Neural crest cell (in vitro differentiated cells): ENCODE measurements at regions not wholly inside any gene's neighbourhood (a gene's known extent, or its start where the extent isn't known, plus 50 kb on each side); places are given as distances from the start of the nearest gene placed in this dataset.

Source experiments
- DNase-seq: peaks from one replicate; pipeline ENCODE4 v3.0.0; 2021; ENCODE audit warnings: low read depth, mixed read lengths, low spot score
- H3K27ac Mint-ChIP-seq: one replicate; pipeline ENCODE4 v1.8.0; 2021; ENCODE audit warnings: mild to moderate bottlenecking, mixed read lengths; ENCODE audit not compliant: unreplicated experiment
- H3K27me3 Mint-ChIP-seq: 2 replicates; pipeline ENCODE4 v1.8.0; 2021; ENCODE audit warnings: low read depth, mild to moderate bottlenecking, mixed read lengths
- H3K36me3 Mint-ChIP-seq: 2 replicates; pipeline ENCODE4 v1.8.0; 2021; ENCODE audit warnings: low read depth, mild to moderate bottlenecking, mixed read lengths
- H3K4me1 Mint-ChIP-seq: 2 replicates; pipeline ENCODE4 v1.8.0; 2021; ENCODE audit warnings: mixed read lengths
- H3K4me3 Mint-ChIP-seq: one replicate; pipeline ENCODE4 v1.8.0; 2021; ENCODE audit warnings: mild to moderate bottlenecking, mixed read lengths
- H3K9me3 Mint-ChIP-seq: 2 replicates; pipeline ENCODE4 v1.8.0; 2021; ENCODE audit warnings: mixed read lengths
- CTCF ChIP-seq: fragments of 200-600 bp; sonication (generic); conservative IDR thresholded peaks from 2 replicates; pipeline ENCODE4 v1.5.0; 2021; ENCODE audit warnings: antibody characterized with exemption, mild to moderate bottlenecking

- Mint-ChIP-seq H3K4me1 (peaks cover 4% of the 10 kb centered on the region), H3K27ac (no peak overlapping the region)
Observed at GRCh38 chr14:53874704-53875103, 81.9 kb downstream of the BMP4 start.

GRCh38 chr14:53872681-53873089 is 83.9 kb downstream of the BMP4 start:
- no peak for TF ChIP-seq CTCF
- no peaks in the 10 kb centered on the region for H3K27me3 Mint-ChIP-seq
- H3K9me3 Mint-ChIP-seq, result peaks cover 5% of the 10 kb centered on the region
- H3K27ac Mint-ChIP-seq, result no peak overlapping the region
- no peak for DNase-seq
- H3K36me3 Mint-ChIP-seq, result no peaks in the 10 kb centered on the region
- H3K4me3 Mint-ChIP-seq, result no peak overlapping the region
- H3K4me1 Mint-ChIP-seq, result no peaks in the 10 kb centered on the region

More at GRCh38 chr14:53874704-53875103, 81.9 kb downstream of the BMP4 start:
- Mint-ChIP-seq H3K36me3 (no peaks in the 10 kb centered on the region), H3K9me3 (peaks cover 5% of the 10 kb centered on the region), H3K4me3 (no peak overlapping the region), H3K27me3 (no peaks in the 10 kb centered on the region)
- no peak for TF ChIP-seq CTCF
- no peak for DNase-seq

GRCh38 chr14:53871951-53872350 is 84.7 kb downstream of the BMP4 start:
- Mint-ChIP-seq H3K9me3 (peaks cover 5% of the 10 kb centered on the region), H3K27ac (no peak overlapping the region)

GRCh38 chr14:53871011-53871410 is 85.6 kb downstream of the BMP4 start:
- H3K36me3 Mint-ChIP-seq, result no peaks in the 10 kb centered on the region
- H3K27me3 Mint-ChIP-seq, result no peaks in the 10 kb centered on the region
- no peak overlapping the region for H3K4me3 Mint-ChIP-seq
- no peak overlapping the region for H3K27ac Mint-ChIP-seq
- H3K4me1 Mint-ChIP-seq, result no peaks in the 10 kb centered on the region
- no peak for DNase-seq
- no peaks in the 10 kb centered on the region for H3K9me3 Mint-ChIP-seq
- no peak for TF ChIP-seq CTCF

More at GRCh38 chr14:53871951-53872350, 84.7 kb downstream of the BMP4 start:
- DNase-seq, result no peak
- no peaks in the 10 kb centered on the region for H3K36me3 Mint-ChIP-seq
- H3K4me3 Mint-ChIP-seq, result no peak overlapping the region
- no peaks in the 10 kb centered on the region for H3K4me1 Mint-ChIP-seq
- TF ChIP-seq CTCF, result no peak
- no peaks in the 10 kb centered on the region for H3K27me3 Mint-ChIP-seq

GRCh38 chr14:53865711-53866110 is 90.9 kb downstream of the BMP4 start:
- Mint-ChIP-seq H3K27ac (no peak overlapping the region), H3K27me3 (no peaks in the 10 kb centered on the region), H3K9me3 (no peaks in the 10 kb centered on the region), H3K4me1 (peaks cover 4% of the 10 kb centered on the region), H3K4me3 (no peak overlapping the region), H3K36me3 (no peaks in the 10 kb centered on the region)
- no peak for TF ChIP-seq CTCF
- DNase-seq, result no peak

GRCh38 chr14:53861781-53862180 is 94.8 kb downstream of the BMP4 start:
- Mint-ChIP-seq H3K27me3 (no peaks in the 10 kb centered on the region), H3K36me3 (no peaks in the 10 kb centered on the region), H3K9me3 (no peaks in the 10 kb centered on the region), H3K27ac (no peak overlapping the region), H3K4me3 (no peak overlapping the region), H3K4me1 (peaks cover 4% of the 10 kb centered on the region)
- TF ChIP-seq CTCF, result no peak
- no peak for DNase-seq
